COLO668 (cell line): ENCODE measurements at regions not wholly inside any gene's neighbourhood (a gene's known extent, or its start where the extent isn't known, plus 50 kb on each side); places are given as distances from the start of the nearest gene placed in this dataset.
"Not testable (repeated sequence)": the region's sequence is repeated elsewhere in the genome, so short reads cannot be mapped to it uniquely, and the experiment has no call there.

Experiments
- DNase-seq: peaks from one replicate; lab custom pipeline; 2025; ENCODE audit not compliant: unreplicated experiment; lab: John Stamatoyannopoulos, UW

- DNase-seq: no peak
Observed at GRCh38 chr1:198809247-198809646, 170.4 kb downstream of the PTPRC start.

- DNase-seq: no peak
Observed at GRCh38 chr1:198811449-198811848, 172.6 kb downstream of the PTPRC start.

GRCh38 chr1:198823626-198824025, 184.8 kb downstream of the PTPRC start:
- DNase-seq: no peak

GRCh38 chr1:198825254-198825653, 186.4 kb downstream of the PTPRC start:
- no peak for DNase-seq

- no peak for DNase-seq
Observed at GRCh38 chr1:198829356-198829755, 190.5 kb downstream of the PTPRC start.

GRCh38 chr1:198829944-198830343, 191.1 kb downstream of the PTPRC start:
- no peak for DNase-seq

- no peak for DNase-seq
Observed at GRCh38 chr1:198830412-198830811, 191.6 kb downstream of the PTPRC start.

- no peak for DNase-seq
Observed at GRCh38 chr1:198833706-198834503, 195.1 kb downstream of the PTPRC start.

- no peak for DNase-seq
Observed at GRCh38 chr1:198837278-198838021, 198.6 kb downstream of the PTPRC start.

GRCh38 chr1:198838022-198838342, 199.1 kb downstream of the PTPRC start:
- no peak for DNase-seq

- no peak for DNase-seq
Observed at GRCh38 chr1:198841477-198841876, 202.6 kb downstream of the PTPRC start.

- no peak for DNase-seq
Observed at GRCh38 chr1:198842686-198843085, 203.8 kb downstream of the PTPRC start.

- no peak for DNase-seq
Observed at GRCh38 chr1:198845271-198845670, 206.4 kb downstream of the PTPRC start.

GRCh38 chr1:198845851-198846250, 207.0 kb downstream of the PTPRC start:
- DNase-seq: no peak

- no peak for DNase-seq
Observed at GRCh38 chr1:198846556-198846955, 207.7 kb downstream of the PTPRC start.

- no peak for DNase-seq
Observed at GRCh38 chr1:198848206-198848605, 209.4 kb downstream of the PTPRC start.

GRCh38 chr1:198848649-198849048, 209.8 kb downstream of the PTPRC start:
- no peak for DNase-seq

- no peak for DNase-seq
Observed at GRCh38 chr1:198849093-198849492, 210.3 kb downstream of the PTPRC start.

- DNase-seq: no peak
Observed at GRCh38 chr1:198850196-198850595, 211.4 kb downstream of the PTPRC start.

- not testable (repeated sequence) for DNase-seq
Observed at GRCh38 chr1:198850966-198851365, 212.1 kb downstream of the PTPRC start.

GRCh38 chr1:198856601-198857000, 217.8 kb downstream of the PTPRC start:
- no peak for DNase-seq

- DNase-seq: no peak
Observed at GRCh38 chr1:198858033-198858432, 219.2 kb downstream of the PTPRC start.

- no peak for DNase-seq
Observed at GRCh38 chr1:198860371-198860770, 221.5 kb downstream of the PTPRC start.
